HCT116 (cell line): ENCODE measurements at regions not wholly inside any gene's neighbourhood (a gene's known extent, or its start where the extent isn't known, plus 50 kb on each side); places are given as distances from the start of the nearest gene placed in this dataset.

Source experiments
- ATAC-seq: fragments of 200-7000 bp; cut with Tn5 transposase; 2 replicates; pipeline ENCODE4 v1.9.1; 2020; ENCODE audit warnings: mild to moderate bottlenecking, moderate library complexity
- BruUV-seq: library from RNA; stranded (reverse); fragments of 400-500 nt; replicated peaks from 2 replicates; lab custom pipeline; 2021; lab: Mats Ljungman, UMichigan
- CTCF ChIA-PET: fragments of 300-600 bp; sonication (Branson Sonifier 250); formaldehyde crosslinking; loops from one replicate; lab custom pipeline; 2021; ENCODE audit warnings: antibody characterized with exemption; lab: Charles Lee
- POLR2A ChIA-PET: fragments of 300-600, 350-600 bp; sonication (Branson Sonifier 250); formaldehyde crosslinking; loops from one replicate; lab custom pipeline; 2021; ENCODE audit warnings: antibody characterized with exemption; lab: Charles Lee
- RAD21 ChIA-PET, 2 experiments: fragments of 300-600 bp; sonication (Branson Sonifier 250); formaldehyde crosslinking; loops; one replicate each; lab custom pipeline; 2023; ENCODE audit warnings: low total read pairs in 2 of 2; ENCODE audit not compliant: uncharacterized antibody in 2 of 2, unreplicated experiment in 2 of 2, low non-redundant PET in 1 of 2; lab: Charles Lee
- DNase-seq: peaks from one replicate; pipeline ENCODE4 v3.0.0-alpha.2; 2010; ENCODE audit warnings: low read depth, low spot score
- H2AFZ ChIP-seq: fragments of 200-600 bp; shearing (Covaris generic), sonication (generic); 2 replicates; pipeline ENCODE4 v1.6.1; 2017; ENCODE audit warnings: low read depth, mixed run types, mixed read lengths, antibody characterized with exemption, low read length; ENCODE audit not compliant: poor library complexity, severe bottlenecking
- H3K27ac ChIP-seq: 2 replicates; pipeline ENCODE4 v1.5.1; 2012; ENCODE audit warnings: low read depth, low read length
- H3K27me3 ChIP-seq: fragments of 200-600 bp; sonication (generic); 2 replicates; pipeline ENCODE4 v1.6.1; 2016; ENCODE audit warnings: mixed run types, low read length, mixed read lengths; ENCODE audit not compliant: insufficient read depth
- H3K36me3 ChIP-seq, 2 experiments: fragments of 200-500 bp in 1 of 2; fragments of 200-600 bp in 1 of 2; sonication (Bioruptor generic) in 1 of 2; sonication (generic) in 1 of 2; 2 replicates each; pipeline versions ENCODE4 v1.5.1 to v1.6.1; 2014 to 2016; ENCODE audit warnings: low read length in 2 of 2, inconsistent platforms in 1 of 2, mixed read lengths in 1 of 2, mixed run types in 1 of 2; ENCODE audit not compliant: insufficient read depth in 2 of 2, control insufficient read depth in 1 of 2
- H3K4me1 ChIP-seq, 2 experiments: fragments of 200-600 bp in 1 of 2; sonication (generic) in 1 of 2; 2 replicates each; pipeline versions ENCODE4 v1.5.1 to v1.6.1; 2012 to 2017; ENCODE audit warnings: low read length in 2 of 2, inconsistent platforms in 1 of 2, mild to moderate bottlenecking in 1 of 2, mixed read lengths in 1 of 2, mixed run types in 1 of 2, moderate library complexity in 1 of 2; ENCODE audit not compliant: insufficient read depth in 2 of 2, control insufficient read depth in 1 of 2
- H3K4me2 ChIP-seq: fragments of 200-600 bp; sonication (generic); 2 replicates; pipeline ENCODE4 v1.6.1; 2017; ENCODE audit warnings: mixed run types, low read length, mixed read lengths
- H3K4me3 ChIP-seq, 2 experiments: fragments of 200-600 bp in 1 of 2; sonication (generic) in 1 of 2; replicated peaks in 1 of 2; 2 replicates each; pipeline ENCODE4 v1.5.1; 2011 to 2016; ENCODE audit warnings: low read length in 2 of 2, control low read depth in 1 of 2, low read depth in 1 of 2, mild to moderate bottlenecking in 1 of 2, mixed read lengths in 1 of 2, mixed run types in 1 of 2
- H3K79me2 ChIP-seq: fragments of 200-600 bp; sonication (generic); 2 replicates; pipeline ENCODE4 v1.6.1; 2017; ENCODE audit warnings: mild to moderate bottlenecking, mixed run types, low read length, moderate library complexity, mixed read lengths; ENCODE audit not compliant: insufficient read depth
- H3K9ac ChIP-seq: fragments of 200-600 bp; sonication (generic); 2 replicates; pipeline ENCODE4 v1.6.1; 2016; ENCODE audit warnings: low read length, mixed read lengths
- H3K9me2 ChIP-seq: fragments of 200-600 bp; sonication (generic), shearing (Covaris generic); 2 replicates; pipeline ENCODE4 v1.6.1; 2017; ENCODE audit warnings: mixed run types, mild to moderate bottlenecking, moderate library complexity; ENCODE audit not compliant: insufficient read depth
- H3K9me3 ChIP-seq, 2 experiments: fragments of 200-500 bp in 1 of 2; fragments of 200-600 bp in 1 of 2; sonication (Bioruptor generic) in 1 of 2; sonication (generic) in 1 of 2; 2 replicates each; pipeline ENCODE4 v1.6.1; 2014 to 2017; ENCODE audit warnings: low read length in 2 of 2, mixed read lengths in 2 of 2, inconsistent platforms in 1 of 2, low read depth in 1 of 2, mild to moderate bottlenecking in 1 of 2, mixed run types in 1 of 2, moderate library complexity in 1 of 2; ENCODE audit not compliant: control insufficient read depth in 1 of 2, insufficient read depth in 1 of 2
- H4K20me1 ChIP-seq: fragments of 200-600 bp; sonication (generic), shearing (Covaris generic); 2 replicates; pipeline ENCODE4 v1.6.1; 2017; ENCODE audit warnings: mixed run types, mild to moderate bottlenecking, moderate library complexity; ENCODE audit not compliant: insufficient read depth
- CBX3 ChIP-seq: IDR thresholded peaks from 2 replicates; pipeline ENCODE4 v1.6.1; 2012; ENCODE audit warnings: low read depth
- EGR1 ChIP-seq: IDR thresholded peaks from 2 replicates; pipeline ENCODE4 v1.6.1; 2012; ENCODE audit warnings: low read depth
- ELF1 ChIP-seq: IDR thresholded peaks from 2 replicates; pipeline ENCODE4 v1.6.1; 2012; ENCODE audit warnings: low read depth, borderline replicate concordance
- EZH2 ChIP-seq: fragments of 200-600 bp; sonication (generic); IDR thresholded peaks from 2 replicates; pipeline ENCODE4 v1.6.1; 2017; ENCODE audit warnings: antibody characterized with exemption, mixed run types
- EZH2phosphoT487 ChIP-seq: fragments of 200-600 bp; IDR thresholded peaks from 2 replicates; pipeline ENCODE4 v1.6.1; 2018; ENCODE audit warnings: antibody characterized with exemption, borderline replicate concordance
- JUND ChIP-seq: IDR thresholded peaks from 2 replicates; pipeline ENCODE4 v1.6.1; 2012
- POLR2A ChIP-seq: IDR thresholded peaks from 2 replicates; pipeline ENCODE4 v1.7.0; 2011; ENCODE audit warnings: borderline replicate concordance; ENCODE audit not compliant: insufficient read depth, insufficient read length; ENCODE audit errors: extremely low read depth
- RAD21 ChIP-seq: IDR thresholded peaks from 2 replicates; pipeline ENCODE4 v1.6.1; 2012; ENCODE audit warnings: low read depth, mild to moderate bottlenecking
- SIN3A ChIP-seq: IDR thresholded peaks from 2 replicates; pipeline ENCODE4 v1.6.1; 2012; ENCODE audit warnings: low read depth
- SP1 ChIP-seq: IDR thresholded peaks from 2 replicates; pipeline ENCODE4 v1.6.1; 2012; ENCODE audit warnings: low read depth
- SRF ChIP-seq: IDR thresholded peaks from 2 replicates; pipeline ENCODE4 v1.6.1; 2012; ENCODE audit warnings: low read depth
- TCF7L2 ChIP-seq: IDR thresholded peaks from 2 replicates; pipeline ENCODE4 v1.7.0; 2011; ENCODE audit warnings: borderline replicate concordance, inconsistent platforms; ENCODE audit not compliant: insufficient read depth, insufficient read length; ENCODE audit errors: extremely low read depth
- YY1 ChIP-seq: IDR thresholded peaks from 2 replicates; pipeline ENCODE4 v1.6.1; 2011; ENCODE audit warnings: low read length, low read depth, moderate library complexity, mild to moderate bottlenecking; ENCODE audit not compliant: insufficient replicate concordance; ENCODE audit errors: extremely low read depth
- ZFX ChIP-seq: fragments of 450-650 bp; IDR thresholded peaks from 2 replicates; pipeline ENCODE4 v1.6.1; 2017
- ZNF274 ChIP-seq: fragments of 200-500 bp; sonication (Bioruptor generic); IDR thresholded peaks from 2 replicates; pipeline ENCODE4 v1.6.1; 2014; ENCODE audit warnings: mild to moderate bottlenecking, low read depth, low read length, inconsistent platforms
- intact Hi-C: fragments of 100-400 bp; cut with micrococcal nuclease; formaldehyde crosslinking; loops from 2 replicates; pipeline ENCODE4 v1.10.0; 2022
- TF ChIP-seq, protein P1 (sequence below): IDR thresholded peaks from 2 replicates; pipeline ENCODE4 v1.6.1; 2012; ENCODE audit warnings: low read depth
- TF ChIP-seq, protein P2 (sequence below): IDR thresholded peaks from 2 replicates; pipeline ENCODE4 v1.6.1; 2012
- TF ChIP-seq, protein P3 (sequence below): IDR thresholded peaks from 2 replicates; pipeline ENCODE4 v1.6.1; 2011; ENCODE audit warnings: mild to moderate bottlenecking, low read length, moderate library complexity; ENCODE audit not compliant: insufficient replicate concordance; ENCODE audit errors: extremely low read depth
- TF ChIP-seq, protein P4 (sequence below): IDR thresholded peaks from 2 replicates; pipeline ENCODE4 v1.6.1; 2012
- TF ChIP-seq, protein P5 (sequence below), 3 experiments: fragments of 200-600 bp in 1 of 3; sonication (generic) in 1 of 3; IDR thresholded peaks in 2 of 3; conservative IDR thresholded peaks in 1 of 3; 2 replicates each; pipeline ENCODE4 v1.5.1; 2012 to 2017; ENCODE audit warnings: low read depth in 2 of 3, low read length in 2 of 3, antibody characterized with exemption in 1 of 3, borderline replicate concordance in 1 of 3, control low read depth in 1 of 3, mild to moderate bottlenecking in 1 of 3, mixed read lengths in 1 of 3, mixed run types in 1 of 3, moderate library complexity in 1 of 3; ENCODE audit not compliant: insufficient read depth in 1 of 3

DNA sequence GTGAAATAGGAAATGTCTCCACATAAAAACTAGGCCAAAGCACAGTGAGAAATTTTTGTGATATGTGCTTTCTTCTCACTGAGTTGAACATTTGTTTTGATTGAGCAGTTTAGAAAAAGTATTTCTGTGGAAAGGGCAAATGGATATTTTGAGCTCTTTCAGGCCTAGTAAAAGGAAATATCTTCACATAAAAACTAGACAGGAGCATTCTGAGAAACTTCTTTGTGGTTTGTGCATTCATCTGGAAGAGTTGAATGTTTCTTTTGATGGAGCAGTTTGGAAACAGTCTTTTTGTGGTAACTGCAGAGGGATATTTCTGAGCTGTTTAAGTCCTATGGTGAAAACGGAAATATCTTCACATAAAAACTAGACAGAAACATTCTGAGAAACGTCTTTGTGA, 582.7 kb upstream of the ALG10B start:
- H3K4me3 ChIP-seq = no peak overlapping the region
- intact Hi-C loops = no loop called here
- ChIA-PET RAD21 (no interaction called here), CTCF (no interaction called here), POLR2A (no interaction called here)
- no peaks in the 10 kb centered on the region for H3K27me3 ChIP-seq
- no peaks in the 10 kb centered on the region for H3K36me3 ChIP-seq
- H3K27ac ChIP-seq = no peak overlapping the region
- no peaks in the 10 kb centered on the region for H3K4me1 ChIP-seq
- H3K4me2 ChIP-seq = no peak overlapping the region
- ATAC-seq (no peak), DNase-seq (no peak)
- no peaks in the 10 kb centered on the region; a peak in 1 of 4 replicates for H3K9me3 ChIP-seq
- H4K20me1 ChIP-seq = no peaks in the 10 kb centered on the region
- H3K9me2 ChIP-seq = no peaks in the 10 kb centered on the region
- no TSS peak for BruUV-seq
- H3K79me2 ChIP-seq = no peaks in the 10 kb centered on the region
- no peak overlapping the region for H2AFZ ChIP-seq
- TF ChIP-seq ZFX (no peak), SP1 (no peak), CBX3 (no peak), RAD21 (no peak), TCF7L2 (no peak), ELF1 (no peak), POLR2A (no peak), ZNF274 (no peak), EZH2phosphoT487 (no peak), YY1 (no peak), SRF (no peak), SIN3A (no peak), EGR1 (no peak), JUND (no peak), EZH2 (no peak)
- TF ChIP-seq, protein P1, sequence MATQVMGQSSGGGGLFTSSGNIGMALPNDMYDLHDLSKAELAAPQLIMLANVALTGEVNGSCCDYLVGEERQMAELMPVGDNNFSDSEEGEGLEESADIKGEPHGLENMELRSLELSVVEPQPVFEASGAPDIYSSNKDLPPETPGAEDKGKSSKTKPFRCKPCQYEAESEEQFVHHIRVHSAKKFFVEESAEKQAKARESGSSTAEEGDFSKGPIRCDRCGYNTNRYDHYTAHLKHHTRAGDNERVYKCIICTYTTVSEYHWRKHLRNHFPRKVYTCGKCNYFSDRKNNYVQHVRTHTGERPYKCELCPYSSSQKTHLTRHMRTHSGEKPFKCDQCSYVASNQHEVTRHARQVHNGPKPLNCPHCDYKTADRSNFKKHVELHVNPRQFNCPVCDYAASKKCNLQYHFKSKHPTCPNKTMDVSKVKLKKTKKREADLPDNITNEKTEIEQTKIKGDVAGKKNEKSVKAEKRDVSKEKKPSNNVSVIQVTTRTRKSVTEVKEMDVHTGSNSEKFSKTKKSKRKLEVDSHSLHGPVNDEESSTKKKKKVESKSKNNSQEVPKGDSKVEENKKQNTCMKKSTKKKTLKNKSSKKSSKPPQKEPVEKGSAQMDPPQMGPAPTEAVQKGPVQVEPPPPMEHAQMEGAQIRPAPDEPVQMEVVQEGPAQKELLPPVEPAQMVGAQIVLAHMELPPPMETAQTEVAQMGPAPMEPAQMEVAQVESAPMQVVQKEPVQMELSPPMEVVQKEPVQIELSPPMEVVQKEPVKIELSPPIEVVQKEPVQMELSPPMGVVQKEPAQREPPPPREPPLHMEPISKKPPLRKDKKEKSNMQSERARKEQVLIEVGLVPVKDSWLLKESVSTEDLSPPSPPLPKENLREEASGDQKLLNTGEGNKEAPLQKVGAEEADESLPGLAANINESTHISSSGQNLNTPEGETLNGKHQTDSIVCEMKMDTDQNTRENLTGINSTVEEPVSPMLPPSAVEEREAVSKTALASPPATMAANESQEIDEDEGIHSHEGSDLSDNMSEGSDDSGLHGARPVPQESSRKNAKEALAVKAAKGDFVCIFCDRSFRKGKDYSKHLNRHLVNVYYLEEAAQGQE = no peak
- TF ChIP-seq, protein P2, sequence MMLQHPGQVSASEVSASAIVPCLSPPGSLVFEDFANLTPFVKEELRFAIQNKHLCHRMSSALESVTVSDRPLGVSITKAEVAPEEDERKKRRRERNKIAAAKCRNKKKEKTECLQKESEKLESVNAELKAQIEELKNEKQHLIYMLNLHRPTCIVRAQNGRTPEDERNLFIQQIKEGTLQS = no peak
- TF ChIP-seq, protein P3, sequence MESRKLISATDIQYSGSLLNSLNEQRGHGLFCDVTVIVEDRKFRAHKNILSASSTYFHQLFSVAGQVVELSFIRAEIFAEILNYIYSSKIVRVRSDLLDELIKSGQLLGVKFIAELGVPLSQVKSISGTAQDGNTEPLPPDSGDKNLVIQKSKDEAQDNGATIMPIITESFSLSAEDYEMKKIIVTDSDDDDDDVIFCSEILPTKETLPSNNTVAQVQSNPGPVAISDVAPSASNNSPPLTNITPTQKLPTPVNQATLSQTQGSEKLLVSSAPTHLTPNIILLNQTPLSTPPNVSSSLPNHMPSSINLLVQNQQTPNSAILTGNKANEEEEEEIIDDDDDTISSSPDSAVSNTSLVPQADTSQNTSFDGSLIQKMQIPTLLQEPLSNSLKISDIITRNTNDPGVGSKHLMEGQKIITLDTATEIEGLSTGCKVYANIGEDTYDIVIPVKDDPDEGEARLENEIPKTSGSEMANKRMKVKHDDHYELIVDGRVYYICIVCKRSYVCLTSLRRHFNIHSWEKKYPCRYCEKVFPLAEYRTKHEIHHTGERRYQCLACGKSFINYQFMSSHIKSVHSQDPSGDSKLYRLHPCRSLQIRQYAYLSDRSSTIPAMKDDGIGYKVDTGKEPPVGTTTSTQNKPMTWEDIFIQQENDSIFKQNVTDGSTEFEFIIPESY = no peak
- TF ChIP-seq, protein P4, sequence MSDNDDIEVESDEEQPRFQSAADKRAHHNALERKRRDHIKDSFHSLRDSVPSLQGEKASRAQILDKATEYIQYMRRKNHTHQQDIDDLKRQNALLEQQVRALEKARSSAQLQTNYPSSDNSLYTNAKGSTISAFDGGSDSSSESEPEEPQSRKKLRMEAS = no peak
- TF ChIP-seq, protein P5, sequence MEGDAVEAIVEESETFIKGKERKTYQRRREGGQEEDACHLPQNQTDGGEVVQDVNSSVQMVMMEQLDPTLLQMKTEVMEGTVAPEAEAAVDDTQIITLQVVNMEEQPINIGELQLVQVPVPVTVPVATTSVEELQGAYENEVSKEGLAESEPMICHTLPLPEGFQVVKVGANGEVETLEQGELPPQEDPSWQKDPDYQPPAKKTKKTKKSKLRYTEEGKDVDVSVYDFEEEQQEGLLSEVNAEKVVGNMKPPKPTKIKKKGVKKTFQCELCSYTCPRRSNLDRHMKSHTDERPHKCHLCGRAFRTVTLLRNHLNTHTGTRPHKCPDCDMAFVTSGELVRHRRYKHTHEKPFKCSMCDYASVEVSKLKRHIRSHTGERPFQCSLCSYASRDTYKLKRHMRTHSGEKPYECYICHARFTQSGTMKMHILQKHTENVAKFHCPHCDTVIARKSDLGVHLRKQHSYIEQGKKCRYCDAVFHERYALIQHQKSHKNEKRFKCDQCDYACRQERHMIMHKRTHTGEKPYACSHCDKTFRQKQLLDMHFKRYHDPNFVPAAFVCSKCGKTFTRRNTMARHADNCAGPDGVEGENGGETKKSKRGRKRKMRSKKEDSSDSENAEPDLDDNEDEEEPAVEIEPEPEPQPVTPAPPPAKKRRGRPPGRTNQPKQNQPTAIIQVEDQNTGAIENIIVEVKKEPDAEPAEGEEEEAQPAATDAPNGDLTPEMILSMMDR (IDR thresholded peaks at IDR 0.05 in 2 of 3, conservative IDR thresholded peaks at IDR 0.05 in 1 of 3; ENCODE audit: borderline replicate concordance in 1 of 3, insufficient read depth in 1 of 3, low read depth in 2 of 3, low read length in 2 of 3) = no peak
- H3K9ac ChIP-seq = no peak overlapping the region
